ENCODE measurements at regions not wholly inside any gene's neighbourhood (a gene's known extent, or its start where the extent isn't known, plus 50 kb on each side); places are given as distances from the start of the nearest gene placed in this dataset.

GRCh38 chr2:157125685-157126084, 131.8 kb upstream of the GALNT5 start:
- Histone ChIP-seq H3K36me3 (ENCODE audit: control insufficient read depth, insufficient read depth, low read length) (no peaks in the 10 kb centered on the region), H3K27me3 (ENCODE audit: control insufficient read depth, insufficient read depth, low read length) (no peaks in the 10 kb centered on the region), H3K27ac (ENCODE audit: insufficient read depth, low read length, poor library complexity, severe bottlenecking) (no peak overlapping the region), H3K4me3 (ENCODE audit: low read depth, low read length) (no peak overlapping the region), H3K9me3 (ENCODE audit: control insufficient read depth in 2 of 2, low read length in 2 of 2) (no peaks in the 10 kb centered on the region), H3K4me1 (ENCODE audit: control insufficient read depth, insufficient read depth, low read length, poor library complexity, severe bottlenecking) (no peaks in the 10 kb centered on the region)
- Mint-ChIP-seq H3K4me1 (no peaks in the 10 kb centered on the region), H3K27ac (no peak overlapping the region), H3K27me3 (no peaks in the 10 kb centered on the region), H3K9me3 (peaks cover 0 to 6% (median 0%) of the 10 kb centered on the region in 7 donors), H3K4me3 (no peak overlapping the region), H3K36me3 (no peaks in the 10 kb centered on the region)
- ATAC-seq (ENCODE audit: low read depth in 2 of 2), result no peak
- no peak for DNase-seq

DNA sequence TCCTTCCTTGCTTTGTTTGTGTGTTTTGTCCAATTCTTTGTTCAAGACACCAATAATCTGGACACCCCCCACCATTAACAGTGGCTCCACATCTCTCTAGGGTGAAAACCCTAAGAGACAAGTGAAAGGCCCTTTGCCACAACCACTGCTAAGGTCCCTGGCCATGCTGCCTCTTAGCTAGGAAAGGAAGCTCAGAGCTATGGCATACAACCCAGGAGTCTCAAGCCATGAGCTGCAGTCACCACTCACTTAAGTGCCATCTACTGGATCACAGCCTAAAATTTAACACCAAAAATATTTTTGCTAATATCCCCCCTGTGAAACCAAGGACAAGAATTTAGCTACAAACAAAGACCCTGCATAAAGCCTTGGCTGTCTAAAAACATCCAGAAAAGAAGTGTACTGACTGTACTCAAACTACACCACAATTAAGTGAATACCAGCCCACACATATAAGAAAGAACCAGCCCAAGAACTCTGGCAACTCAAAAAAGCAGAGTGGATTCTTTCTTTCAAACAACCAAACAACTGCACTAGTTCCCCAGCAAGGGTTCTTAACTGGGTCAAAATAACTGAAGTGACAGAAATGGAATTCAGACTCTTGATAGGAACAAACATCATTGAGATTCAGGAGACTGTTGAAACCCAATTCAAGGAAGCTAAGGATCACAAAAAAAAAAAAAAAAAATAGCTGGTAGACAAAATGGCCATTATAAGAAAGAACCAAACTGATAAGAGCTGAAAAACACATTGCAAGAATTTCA, 130.1 kb upstream of the GALNT5 start:
- Mint-ChIP-seq H3K9me3 (peaks cover 0 to 6% (median 0%) of the 10 kb centered on the region in 7 donors), H3K4me1 (no peaks in the 10 kb centered on the region), H3K36me3 (no peaks in the 10 kb centered on the region), H3K27me3 (no peaks in the 10 kb centered on the region), H3K4me3 (no peak overlapping the region), H3K27ac (no peak overlapping the region)
- Histone ChIP-seq H3K9me3 (ENCODE audit: control insufficient read depth in 2 of 2, low read length in 2 of 2) (no peaks in the 10 kb centered on the region), H3K4me3 (ENCODE audit: low read depth, low read length) (no peak overlapping the region), H3K27ac (ENCODE audit: insufficient read depth, low read length, poor library complexity, severe bottlenecking) (no peak overlapping the region), H3K36me3 (ENCODE audit: control insufficient read depth, insufficient read depth, low read length) (no peaks in the 10 kb centered on the region), H3K27me3 (ENCODE audit: control insufficient read depth, insufficient read depth, low read length) (no peaks in the 10 kb centered on the region), H3K4me1 (ENCODE audit: control insufficient read depth, insufficient read depth, low read length, poor library complexity, severe bottlenecking) (no peaks in the 10 kb centered on the region)
- DNase-seq, result no peak
- ATAC-seq (ENCODE audit: low read depth in 2 of 2), result no peak

GRCh38 chr2:157143901-157144300, 113.6 kb upstream of the GALNT5 start:
- peaks cover 0 to 3% (median 0%) of the 10 kb centered on the region in 7 donors for H3K9me3 Mint-ChIP-seq
- H3K27me3 ChIP-seq (ENCODE audit: control insufficient read depth, insufficient read depth, low read length), result no peaks in the 10 kb centered on the region
- H3K4me3 ChIP-seq (ENCODE audit: low read depth, low read length), result no peak overlapping the region
- H3K27ac Mint-ChIP-seq, result no peak overlapping the region
- H3K4me3 Mint-ChIP-seq, result no peak overlapping the region
- DNase-seq (no peak), ATAC-seq (ENCODE audit: low read depth in 2 of 2) (no peak)
- no peaks in the 10 kb centered on the region for H3K9me3 ChIP-seq (ENCODE audit: control insufficient read depth in 2 of 2, low read length in 2 of 2)
- no peaks in the 10 kb centered on the region for H3K4me1 ChIP-seq (ENCODE audit: control insufficient read depth, insufficient read depth, low read length, poor library complexity, severe bottlenecking)
- H3K27ac ChIP-seq (ENCODE audit: insufficient read depth, low read length, poor library complexity, severe bottlenecking), result no peak overlapping the region
- no peaks in the 10 kb centered on the region for H3K36me3 ChIP-seq (ENCODE audit: control insufficient read depth, insufficient read depth, low read length)
- no peaks in the 10 kb centered on the region for H3K36me3 Mint-ChIP-seq
- peaks cover 10% of the 10 kb centered on the region for H3K27me3 Mint-ChIP-seq
- no peaks in the 10 kb centered on the region for H3K4me1 Mint-ChIP-seq

GRCh38 chr2:157149270-157149669, 108.2 kb upstream of the GALNT5 start:
- Histone ChIP-seq H3K27ac (ENCODE audit: insufficient read depth, low read length, poor library complexity, severe bottlenecking) (no peak overlapping the region), H3K27me3 (ENCODE audit: control insufficient read depth, insufficient read depth, low read length) (no peaks in the 10 kb centered on the region), H3K4me3 (ENCODE audit: low read depth, low read length) (no peak overlapping the region), H3K36me3 (ENCODE audit: control insufficient read depth, insufficient read depth, low read length) (no peaks in the 10 kb centered on the region), H3K9me3 (ENCODE audit: control insufficient read depth in 2 of 2, low read length in 2 of 2) (no peaks in the 10 kb centered on the region), H3K4me1 (ENCODE audit: control insufficient read depth, insufficient read depth, low read length, poor library complexity, severe bottlenecking) (no peaks in the 10 kb centered on the region)
- H3K27ac Mint-ChIP-seq, result no peak overlapping the region
- DNase-seq (no peak), ATAC-seq (ENCODE audit: low read depth in 2 of 2) (no peak)
- H3K27me3 Mint-ChIP-seq, result peaks cover 13% of the 10 kb centered on the region
- peaks cover 0 to 2% (median 0%) of the 10 kb centered on the region in 7 donors for H3K9me3 Mint-ChIP-seq
- no peaks in the 10 kb centered on the region for H3K4me1 Mint-ChIP-seq
- H3K4me3 Mint-ChIP-seq, result no peak overlapping the region
- H3K36me3 Mint-ChIP-seq, result no peaks in the 10 kb centered on the region

DNA sequence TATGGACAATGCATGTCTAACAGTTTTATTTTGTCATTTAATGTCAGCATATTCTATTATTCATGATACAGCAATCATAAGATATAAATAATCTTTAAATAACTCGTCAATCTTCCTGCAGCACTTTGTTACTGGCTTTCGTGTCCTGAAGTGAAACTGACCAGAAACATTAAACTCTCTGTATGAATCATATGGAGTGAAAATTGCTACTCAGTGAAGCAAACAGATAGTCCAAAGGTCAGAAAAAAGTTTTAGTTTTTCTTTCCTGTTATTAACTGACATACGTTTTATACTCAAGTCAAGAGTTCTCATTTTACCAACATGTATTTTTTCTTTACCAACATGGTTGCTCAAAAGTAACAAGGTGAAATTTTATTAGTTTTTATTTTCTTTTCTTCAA, 106.8 kb upstream of the GALNT5 start:
- no peaks in the 10 kb centered on the region for H3K9me3 Mint-ChIP-seq
- no peak overlapping the region for H3K27ac ChIP-seq (ENCODE audit: insufficient read depth, low read length, poor library complexity, severe bottlenecking)
- ATAC-seq (ENCODE audit: low read depth in 2 of 2), result no peak
- DNase-seq, result no peak
- H3K27me3 ChIP-seq (ENCODE audit: control insufficient read depth, insufficient read depth, low read length), result no peaks in the 10 kb centered on the region
- no peaks in the 10 kb centered on the region for H3K36me3 ChIP-seq (ENCODE audit: control insufficient read depth, insufficient read depth, low read length)
- no peak overlapping the region for H3K4me3 ChIP-seq (ENCODE audit: low read depth, low read length)
- H3K27me3 Mint-ChIP-seq, result peaks cover 8% of the 10 kb centered on the region
- H3K4me1 ChIP-seq (ENCODE audit: control insufficient read depth, insufficient read depth, low read length, poor library complexity, severe bottlenecking), result no peaks in the 10 kb centered on the region
- H3K4me1 Mint-ChIP-seq, result no peaks in the 10 kb centered on the region
- no peak overlapping the region for H3K4me3 Mint-ChIP-seq
- no peaks in the 10 kb centered on the region for H3K36me3 Mint-ChIP-seq
- H3K27ac Mint-ChIP-seq, result no peak overlapping the region
- H3K9me3 ChIP-seq (ENCODE audit: control insufficient read depth in 2 of 2, low read length in 2 of 2), result no peaks in the 10 kb centered on the region

- Histone ChIP-seq H3K9me3 (ENCODE audit: control insufficient read depth in 2 of 2, low read length in 2 of 2) (no peaks in the 10 kb centered on the region), H3K36me3 (ENCODE audit: control insufficient read depth, insufficient read depth, low read length) (no peaks in the 10 kb centered on the region), H3K27me3 (ENCODE audit: control insufficient read depth, insufficient read depth, low read length) (no peaks in the 10 kb centered on the region), H3K4me1 (ENCODE audit: control insufficient read depth, insufficient read depth, low read length, poor library complexity, severe bottlenecking) (no peaks in the 10 kb centered on the region), H3K4me3 (ENCODE audit: low read depth, low read length) (no peak overlapping the region), H3K27ac (ENCODE audit: insufficient read depth, low read length, poor library complexity, severe bottlenecking) (no peak overlapping the region)
- no peak overlapping the region for H3K4me3 Mint-ChIP-seq
- ATAC-seq (ENCODE audit: low read depth in 2 of 2) (no peak), DNase-seq (no peak)
- H3K36me3 Mint-ChIP-seq, result no peaks in the 10 kb centered on the region
- no peaks in the 10 kb centered on the region for H3K4me1 Mint-ChIP-seq
- H3K27me3 Mint-ChIP-seq, result peaks cover 5% of the 10 kb centered on the region
- no peak overlapping the region for H3K27ac Mint-ChIP-seq
- no peaks in the 10 kb centered on the region for H3K9me3 Mint-ChIP-seq
These were observed 105.1 kb upstream of the GALNT5 start for GRCh38 chr2:157152362-157152761.

- H3K27me3 ChIP-seq (ENCODE audit: control insufficient read depth, insufficient read depth, low read length), result no peaks in the 10 kb centered on the region
- no peak for ATAC-seq (ENCODE audit: low read depth in 2 of 2)
These were observed 101.5 kb upstream of the GALNT5 start for GRCh38 chr2:157155992-157156391.

GRCh38 chr2:157158111-157158510, 99.4 kb upstream of the GALNT5 start:
- H3K36me3 ChIP-seq (ENCODE audit: control insufficient read depth, insufficient read depth, low read length), result no peaks in the 10 kb centered on the region
- no peak overlapping the region for H3K4me3 ChIP-seq (ENCODE audit: low read depth, low read length)
- H3K36me3 Mint-ChIP-seq, result no peaks in the 10 kb centered on the region
- H3K27me3 ChIP-seq (ENCODE audit: control insufficient read depth, insufficient read depth, low read length), result no peaks in the 10 kb centered on the region
- H3K27ac Mint-ChIP-seq, result no peak overlapping the region
- ATAC-seq (ENCODE audit: low read depth in 2 of 2) (no peak), DNase-seq (no peak)
- H3K9me3 ChIP-seq (ENCODE audit: control insufficient read depth in 2 of 2, low read length in 2 of 2), result no peaks in the 10 kb centered on the region
- no peak overlapping the region for H3K4me3 Mint-ChIP-seq
- peaks cover 0 to 6% (median 0%) of the 10 kb centered on the region in 7 donors for H3K9me3 Mint-ChIP-seq
- no peaks in the 10 kb centered on the region for H3K4me1 Mint-ChIP-seq
- no peaks in the 10 kb centered on the region for H3K4me1 ChIP-seq (ENCODE audit: control insufficient read depth, insufficient read depth, low read length, poor library complexity, severe bottlenecking)
- no peaks in the 10 kb centered on the region for H3K27me3 Mint-ChIP-seq
- no peak overlapping the region for H3K27ac ChIP-seq (ENCODE audit: insufficient read depth, low read length, poor library complexity, severe bottlenecking)

More at GRCh38 chr2:157155992-157156391, 101.5 kb upstream of the GALNT5 start:
- Mint-ChIP-seq H3K4me1 (no peaks in the 10 kb centered on the region), H3K27me3 (no peaks in the 10 kb centered on the region), H3K9me3 (peaks cover 0 to 5% (median 0%) of the 10 kb centered on the region in 7 donors), H3K27ac (no peak overlapping the region), H3K36me3 (no peaks in the 10 kb centered on the region), H3K4me3 (no peak overlapping the region)
- Histone ChIP-seq H3K36me3 (ENCODE audit: control insufficient read depth, insufficient read depth, low read length) (no peaks in the 10 kb centered on the region), H3K4me1 (ENCODE audit: control insufficient read depth, insufficient read depth, low read length, poor library complexity, severe bottlenecking) (no peaks in the 10 kb centered on the region), H3K4me3 (ENCODE audit: low read depth, low read length) (no peak overlapping the region), H3K9me3 (ENCODE audit: control insufficient read depth in 2 of 2, low read length in 2 of 2) (no peaks in the 10 kb centered on the region), H3K27ac (ENCODE audit: insufficient read depth, low read length, poor library complexity, severe bottlenecking) (no peak overlapping the region)
- DNase-seq, result no peak

Measured in CD4-positive, CD25-positive, alpha-beta regulatory T cell (primary cell).